ENCODE measurements at regions not wholly inside any gene's neighbourhood (a gene's known extent, or its start where the extent isn't known, plus 50 kb on each side); places are given as distances from the start of the nearest gene placed in this dataset.

DNA sequence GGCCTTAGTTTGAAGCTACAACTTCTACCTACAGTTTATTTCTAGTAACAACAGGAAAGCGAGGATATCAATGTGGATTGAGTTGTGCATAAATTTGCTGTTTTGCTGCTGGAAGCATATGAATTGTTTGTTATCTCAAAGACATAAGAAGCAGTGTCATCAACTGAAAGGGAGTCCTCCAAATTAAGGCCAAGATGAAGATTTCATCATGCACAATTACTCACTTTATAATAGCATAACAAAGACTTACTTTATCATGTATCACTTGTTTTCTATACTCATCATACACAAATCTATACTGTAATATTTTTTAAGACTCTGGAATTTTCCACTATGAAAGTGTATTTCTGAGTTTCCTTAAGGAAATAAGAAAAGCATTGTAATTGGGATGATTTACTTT, 136.1 kb upstream of the FANCL start:
- 79 to 86% methylated on average over 1 of the region's 1 CpG for WGBS, 2 donors
- Histone ChIP-seq H3K36me3 (ENCODE audit: control insufficient read depth in 2 of 2, insufficient read depth in 2 of 2, low read length in 1 of 2) (no peaks in the 10 kb centered on the region), H3K4me3 (ENCODE audit: low read depth in 1 of 2, low read length in 2 of 2) (no peak overlapping the region), H3K27me3 (ENCODE audit: control insufficient read depth in 1 of 2, insufficient read depth in 2 of 2, low read length in 2 of 2) (no peaks in the 10 kb centered on the region), H3K4me1 (ENCODE audit: control insufficient read depth in 2 of 2, insufficient read depth in 2 of 2, low read length in 1 of 2) (no peaks in the 10 kb centered on the region), H3K9me3 (ENCODE audit: control insufficient read depth in 2 of 2, insufficient read depth in 1 of 2, low read depth in 1 of 2, low read length in 1 of 2) (no peaks in the 10 kb centered on the region), H3K27ac (ENCODE audit: low read depth in 2 of 2, low read length in 1 of 2) (no peak overlapping the region)

DNA sequence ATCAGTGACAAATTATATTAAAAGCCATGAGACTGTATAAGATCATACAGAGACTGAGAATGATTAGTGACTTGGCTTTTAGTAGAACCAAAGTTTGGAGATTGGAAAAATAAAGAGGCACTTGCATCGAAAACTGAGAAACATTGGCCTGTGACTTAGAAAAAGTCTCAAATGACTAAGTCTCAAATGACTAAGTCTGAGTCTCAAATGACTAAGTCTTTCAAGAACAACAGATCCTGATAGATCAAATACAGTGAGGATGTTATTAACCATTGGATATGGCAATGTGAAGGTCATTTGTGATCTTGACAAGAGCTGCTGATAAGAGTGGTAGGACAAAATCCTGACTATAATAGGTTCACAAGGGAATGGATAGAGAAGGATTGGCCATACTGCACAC, 135.5 kb upstream of the FANCL start:
- 81 to 82% methylated on average over 1 of the region's 1 CpG for WGBS, 2 donors
- H3K9me3 ChIP-seq (ENCODE audit: control insufficient read depth in 2 of 2, insufficient read depth in 1 of 2, low read depth in 1 of 2, low read length in 1 of 2): no peaks in the 10 kb centered on the region
- no peak overlapping the region for H3K27ac ChIP-seq (ENCODE audit: low read depth in 2 of 2, low read length in 1 of 2)
- no peak overlapping the region for H3K4me3 ChIP-seq (ENCODE audit: low read depth in 1 of 2, low read length in 2 of 2)
- H3K27me3 ChIP-seq (ENCODE audit: control insufficient read depth in 1 of 2, insufficient read depth in 2 of 2, low read length in 2 of 2): no peaks in the 10 kb centered on the region
- H3K4me1 ChIP-seq (ENCODE audit: control insufficient read depth in 2 of 2, insufficient read depth in 2 of 2, low read length in 1 of 2): no peaks in the 10 kb centered on the region
- no peaks in the 10 kb centered on the region for H3K36me3 ChIP-seq (ENCODE audit: control insufficient read depth in 2 of 2, insufficient read depth in 2 of 2, low read length in 1 of 2)

DNA sequence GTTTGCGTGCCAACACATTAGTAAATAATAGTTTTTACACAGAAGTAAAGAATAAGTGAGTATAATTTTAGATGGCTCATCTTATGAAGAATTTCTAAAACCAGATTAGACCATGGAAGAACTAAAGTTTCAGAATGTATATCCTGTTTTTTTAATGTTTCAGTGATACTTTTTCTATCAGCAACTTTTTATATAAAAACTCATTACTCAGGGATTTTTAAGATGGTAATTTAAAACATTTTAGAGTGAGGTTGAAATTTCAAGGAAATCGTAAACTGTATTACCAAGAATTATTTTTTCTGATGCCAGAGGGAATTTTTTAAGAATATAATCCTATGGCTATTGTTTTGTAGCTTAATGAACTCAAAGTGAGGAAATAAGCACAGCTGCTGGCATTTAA, 128.5 kb upstream of the FANCL start:
- Histone ChIP-seq H3K4me3 (ENCODE audit: low read depth in 1 of 2, low read length in 2 of 2) (no peak overlapping the region), H3K27ac (ENCODE audit: low read depth in 2 of 2, low read length in 1 of 2) (no peak overlapping the region), H3K4me1 (ENCODE audit: control insufficient read depth in 2 of 2, insufficient read depth in 2 of 2, low read length in 1 of 2) (no peaks in the 10 kb centered on the region), H3K36me3 (ENCODE audit: control insufficient read depth in 2 of 2, insufficient read depth in 2 of 2, low read length in 1 of 2) (no peaks in the 10 kb centered on the region), H3K27me3 (ENCODE audit: control insufficient read depth in 1 of 2, insufficient read depth in 2 of 2, low read length in 2 of 2) (no peaks in the 10 kb centered on the region), H3K9me3 (ENCODE audit: control insufficient read depth in 2 of 2, insufficient read depth in 1 of 2, low read depth in 1 of 2, low read length in 1 of 2) (no peaks in the 10 kb centered on the region)
- WGBS, 2 donors: 84 to 88% methylated on average over 2 of the region's 2 CpGs

DNA sequence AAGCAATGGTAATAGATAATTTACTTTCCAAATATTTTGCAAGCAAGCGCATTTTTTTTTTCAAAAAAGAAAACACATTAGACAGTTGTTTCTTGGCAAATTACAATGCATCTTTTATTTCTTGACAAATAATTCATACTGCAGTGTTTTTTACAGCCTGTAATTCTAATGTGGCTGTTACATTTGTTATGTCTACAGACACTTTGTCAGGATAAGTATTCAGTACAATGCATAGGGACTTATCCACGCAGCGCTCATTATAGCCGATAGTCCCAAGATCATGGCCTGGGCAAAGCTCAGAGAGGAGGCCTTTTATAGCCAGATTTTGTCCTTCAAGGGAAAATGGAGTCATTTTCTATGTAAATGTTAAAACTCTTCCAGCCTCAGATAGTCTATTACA, 123.0 kb upstream of the FANCL start:
- Histone ChIP-seq H3K36me3 (ENCODE audit: control insufficient read depth in 2 of 2, insufficient read depth in 2 of 2, low read length in 1 of 2) (no peaks in the 10 kb centered on the region), H3K4me1 (ENCODE audit: control insufficient read depth in 2 of 2, insufficient read depth in 2 of 2, low read length in 1 of 2) (no peaks in the 10 kb centered on the region), H3K27me3 (ENCODE audit: control insufficient read depth in 1 of 2, insufficient read depth in 2 of 2, low read length in 2 of 2) (no peaks in the 10 kb centered on the region), H3K4me3 (ENCODE audit: low read depth in 1 of 2, low read length in 2 of 2) (no peak overlapping the region), H3K9me3 (ENCODE audit: control insufficient read depth in 2 of 2, insufficient read depth in 1 of 2, low read depth in 1 of 2, low read length in 1 of 2) (no peaks in the 10 kb centered on the region), H3K27ac (ENCODE audit: low read depth in 2 of 2, low read length in 1 of 2) (no peak overlapping the region)
- WGBS, 2 donors: 91 to 95% methylated on average over 4 of the region's 4 CpGs

GRCh38 chr2:58358026-58358425, 116.9 kb upstream of the FANCL start:
- H3K4me3 ChIP-seq (ENCODE audit: low read depth in 1 of 2, low read length in 2 of 2): no peak overlapping the region
- 37% methylated on average over 1 of the region's 1 CpG for WGBS, 2 donors
- no peaks in the 10 kb centered on the region for H3K36me3 ChIP-seq (ENCODE audit: control insufficient read depth in 2 of 2, insufficient read depth in 2 of 2, low read length in 1 of 2)
- no peaks in the 10 kb centered on the region for H3K9me3 ChIP-seq (ENCODE audit: control insufficient read depth in 2 of 2, insufficient read depth in 1 of 2, low read depth in 1 of 2, low read length in 1 of 2)
- no peaks in the 10 kb centered on the region for H3K27me3 ChIP-seq (ENCODE audit: control insufficient read depth in 1 of 2, insufficient read depth in 2 of 2, low read length in 2 of 2)
- no peak overlapping the region for H3K27ac ChIP-seq (ENCODE audit: low read depth in 2 of 2, low read length in 1 of 2)
- H3K4me1 ChIP-seq (ENCODE audit: control insufficient read depth in 2 of 2, insufficient read depth in 2 of 2, low read length in 1 of 2): no peaks in the 10 kb centered on the region

GRCh38 chr2:58357521-58357920, 116.4 kb upstream of the FANCL start:
- 29 to 32% methylated on average over 2 of the region's 2 CpGs for WGBS, 2 donors
- H3K9me3 ChIP-seq (ENCODE audit: control insufficient read depth in 2 of 2, insufficient read depth in 1 of 2, low read depth in 1 of 2, low read length in 1 of 2): no peaks in the 10 kb centered on the region
- H3K4me3 ChIP-seq (ENCODE audit: low read depth in 1 of 2, low read length in 2 of 2): no peak overlapping the region
- H3K4me1 ChIP-seq (ENCODE audit: control insufficient read depth in 2 of 2, insufficient read depth in 2 of 2, low read length in 1 of 2): no peaks in the 10 kb centered on the region
- H3K36me3 ChIP-seq (ENCODE audit: control insufficient read depth in 2 of 2, insufficient read depth in 2 of 2, low read length in 1 of 2): no peaks in the 10 kb centered on the region
- H3K27ac ChIP-seq (ENCODE audit: low read depth in 2 of 2, low read length in 1 of 2): no peak overlapping the region
- H3K27me3 ChIP-seq (ENCODE audit: control insufficient read depth in 1 of 2, insufficient read depth in 2 of 2, low read length in 2 of 2): no peaks in the 10 kb centered on the region

DNA sequence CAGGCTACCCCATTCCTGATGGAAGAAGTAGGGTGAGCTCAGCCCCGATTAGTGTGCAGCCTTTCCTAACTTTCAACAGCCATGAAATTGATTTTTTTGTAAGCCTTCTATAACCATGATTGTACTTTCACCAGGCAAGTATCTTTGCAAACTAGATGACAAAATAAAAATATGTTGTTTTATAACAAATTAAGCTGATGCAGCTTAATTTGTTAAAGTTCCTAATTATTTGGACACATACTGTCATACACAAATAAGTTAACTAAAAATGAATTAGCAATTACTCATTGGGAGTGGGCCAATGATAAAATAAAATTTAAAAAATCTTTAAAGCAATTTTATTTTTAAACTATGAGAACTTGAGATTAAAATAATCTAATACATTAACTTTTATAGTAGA, 113.1 kb upstream of the FANCL start:
- no peak overlapping the region for H3K4me3 ChIP-seq (ENCODE audit: low read depth in 1 of 2, low read length in 2 of 2)
- no peaks in the 10 kb centered on the region for H3K27me3 ChIP-seq (ENCODE audit: control insufficient read depth in 1 of 2, insufficient read depth in 2 of 2, low read length in 2 of 2)
- no peaks in the 10 kb centered on the region for H3K9me3 ChIP-seq (ENCODE audit: control insufficient read depth in 2 of 2, insufficient read depth in 1 of 2, low read depth in 1 of 2, low read length in 1 of 2)
- no peak overlapping the region for H3K27ac ChIP-seq (ENCODE audit: low read depth in 2 of 2, low read length in 1 of 2)
- WGBS, 2 donors: 87% methylated on average over 1 of the region's 1 CpG
- H3K4me1 ChIP-seq (ENCODE audit: control insufficient read depth in 2 of 2, insufficient read depth in 2 of 2, low read length in 1 of 2): no peaks in the 10 kb centered on the region
- no peaks in the 10 kb centered on the region for H3K36me3 ChIP-seq (ENCODE audit: control insufficient read depth in 2 of 2, insufficient read depth in 2 of 2, low read length in 1 of 2)

DNA sequence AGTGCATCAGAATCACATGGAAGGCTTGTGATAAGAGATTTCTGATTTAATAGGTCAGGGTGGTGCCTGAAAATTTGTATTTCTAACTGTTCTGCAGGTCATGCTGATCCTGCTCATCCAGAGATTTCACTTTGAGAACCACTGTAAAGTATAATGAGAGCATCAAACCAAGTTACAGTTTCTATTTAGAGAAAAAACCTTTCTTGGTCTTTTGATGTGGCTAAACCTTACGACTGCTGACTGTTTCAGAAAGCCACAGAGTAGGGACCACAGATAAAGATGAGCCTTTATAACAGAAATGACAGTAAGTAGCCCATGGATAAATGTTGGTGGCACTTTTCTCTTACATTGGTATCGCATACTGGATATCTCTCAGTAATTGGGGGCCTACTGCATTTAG, 109.4 kb upstream of the FANCL start:
- H3K36me3 ChIP-seq (ENCODE audit: control insufficient read depth in 2 of 2, insufficient read depth in 2 of 2, low read length in 1 of 2): no peaks in the 10 kb centered on the region
- 67 to 73% methylated on average over 2 of the region's 2 CpGs for WGBS, 2 donors
- no peaks in the 10 kb centered on the region for H3K27me3 ChIP-seq (ENCODE audit: control insufficient read depth in 1 of 2, insufficient read depth in 2 of 2, low read length in 2 of 2)

GRCh38 chr2:58347810-58348209, 106.7 kb upstream of the FANCL start:
- Histone ChIP-seq H3K4me1 (ENCODE audit: control insufficient read depth in 2 of 2, insufficient read depth in 2 of 2, low read length in 1 of 2) (no peaks in the 10 kb centered on the region), H3K36me3 (ENCODE audit: control insufficient read depth in 2 of 2, insufficient read depth in 2 of 2, low read length in 1 of 2) (no peaks in the 10 kb centered on the region), H3K9me3 (ENCODE audit: control insufficient read depth in 2 of 2, insufficient read depth in 1 of 2, low read depth in 1 of 2, low read length in 1 of 2) (no peaks in the 10 kb centered on the region), H3K4me3 (ENCODE audit: low read depth in 1 of 2, low read length in 2 of 2) (no peak overlapping the region), H3K27me3 (ENCODE audit: control insufficient read depth in 1 of 2, insufficient read depth in 2 of 2, low read length in 2 of 2) (no peaks in the 10 kb centered on the region), H3K27ac (ENCODE audit: low read depth in 2 of 2, low read length in 1 of 2) (no peak overlapping the region)
- WGBS, 2 donors: 35 to 36% methylated on average over 1 of the region's 1 CpG

More for the DNA sequence above, 109.4 kb upstream of the FANCL start:
- no peaks in the 10 kb centered on the region for H3K4me1 ChIP-seq (ENCODE audit: control insufficient read depth in 2 of 2, insufficient read depth in 2 of 2, low read length in 1 of 2)
- no peak overlapping the region for H3K27ac ChIP-seq (ENCODE audit: low read depth in 2 of 2, low read length in 1 of 2)
- no peaks in the 10 kb centered on the region for H3K9me3 ChIP-seq (ENCODE audit: control insufficient read depth in 2 of 2, insufficient read depth in 1 of 2, low read depth in 1 of 2, low read length in 1 of 2)
- no peak overlapping the region for H3K4me3 ChIP-seq (ENCODE audit: low read depth in 1 of 2, low read length in 2 of 2)

- Histone ChIP-seq H3K9me3 (ENCODE audit: control insufficient read depth in 2 of 2, insufficient read depth in 1 of 2, low read depth in 1 of 2, low read length in 1 of 2) (peaks cover 0 to 11% of the 10 kb centered on the region in 2 donors), H3K4me1 (ENCODE audit: control insufficient read depth in 2 of 2, insufficient read depth in 2 of 2, low read length in 1 of 2) (no peaks in the 10 kb centered on the region), H3K27me3 (ENCODE audit: control insufficient read depth in 1 of 2, insufficient read depth in 2 of 2, low read length in 2 of 2) (peaks cover 0 to 2% of the 10 kb centered on the region in 2 donors), H3K4me3 (ENCODE audit: low read depth in 1 of 2, low read length in 2 of 2) (no peak overlapping the region), H3K27ac (ENCODE audit: low read depth in 2 of 2, low read length in 1 of 2) (no peak overlapping the region), H3K36me3 (ENCODE audit: control insufficient read depth in 2 of 2, insufficient read depth in 2 of 2, low read length in 1 of 2) (no peaks in the 10 kb centered on the region)
- WGBS, 2 donors: 78 to 82% methylated on average over 2 of the region's 2 CpGs
Measured at GRCh38 chr2:58341047-58341446, 99.9 kb upstream of the FANCL start.
